BLaER1 (cell line): ENCODE measurements at regions not wholly inside any gene's neighbourhood (a gene's known extent, or its start where the extent isn't known, plus 50 kb on each side); places are given as distances from the start of the nearest gene placed in this dataset.

Experiments used
- H3K27ac ChIP-seq: shearing (Covaris generic); formaldehyde crosslinking; 2 replicates; pipeline ENCODE4 v1.8.1; 2022
- H3K27me3 ChIP-seq: shearing (Covaris generic); formaldehyde crosslinking; 2 replicates; pipeline ENCODE4 v1.8.1; 2022
- H3K36me3 ChIP-seq: shearing (Covaris generic); formaldehyde crosslinking; 2 replicates; pipeline ENCODE4 v1.8.1; 2022
- H3K4me1 ChIP-seq: shearing (Covaris generic); formaldehyde crosslinking; 2 replicates; pipeline ENCODE4 v1.8.1; 2022
- H3K4me2 ChIP-seq: shearing (Covaris generic); formaldehyde crosslinking; 2 replicates; pipeline ENCODE4 v1.8.1; 2022
- H3K4me3 ChIP-seq: shearing (Covaris generic); formaldehyde crosslinking; 2 replicates; pipeline ENCODE4 v1.8.1; 2022
- H3K9ac ChIP-seq: shearing (Covaris generic); formaldehyde crosslinking; 2 replicates; pipeline ENCODE4 v1.8.1; 2022
- H3K9me3 ChIP-seq: shearing (Covaris generic); formaldehyde crosslinking; 2 replicates; pipeline ENCODE4 v1.8.1; 2022
- H4K20me1 ChIP-seq: shearing (Covaris generic); formaldehyde crosslinking; 2 replicates; pipeline ENCODE4 v1.8.1; 2022
- Cebpa-rat ChIP-seq: shearing (Covaris generic); IDR thresholded peaks from 2 replicates; pipeline ENCODE4 v1.8.1; 2022

- Histone ChIP-seq H3K9me3 (no peaks in the 10 kb centered on the region), H4K20me1 (no peaks in the 10 kb centered on the region), H3K4me3 (no peak overlapping the region), H3K27me3 (no peaks in the 10 kb centered on the region), H3K4me1 (no peaks in the 10 kb centered on the region), H3K4me2 (no peak overlapping the region), H3K9ac (no peak overlapping the region), H3K36me3 (no peaks in the 10 kb centered on the region), H3K27ac (no peak overlapping the region)
- TF ChIP-seq Cebpa-rat = no peak
Observed at GRCh38 chr20:6909608-6910007, 142.1 kb downstream of the BMP2 start.

GRCh38 chr20:6914986-6915385 lies 147.5 kb downstream of the BMP2 start:
- H3K36me3 ChIP-seq = no peaks in the 10 kb centered on the region
- TF ChIP-seq Cebpa-rat = no peak
- no peak overlapping the region for H3K4me2 ChIP-seq
- H3K27me3 ChIP-seq = no peaks in the 10 kb centered on the region
- H3K4me1 ChIP-seq = peaks cover 3% of the 10 kb centered on the region; the same call in 1 of the 2 replicates
- no peaks in the 10 kb centered on the region for H4K20me1 ChIP-seq
- H3K9me3 ChIP-seq = no peaks in the 10 kb centered on the region
- no peak overlapping the region for H3K27ac ChIP-seq
- H3K9ac ChIP-seq = no peak overlapping the region
- H3K4me3 ChIP-seq = no peak overlapping the region

- Histone ChIP-seq H3K9me3 (no peaks in the 10 kb centered on the region), H3K9ac (no peak overlapping the region), H3K36me3 (no peaks in the 10 kb centered on the region), H3K27me3 (no peaks in the 10 kb centered on the region), H4K20me1 (no peaks in the 10 kb centered on the region), H3K4me2 (no peak overlapping the region), H3K27ac (no peak overlapping the region), H3K4me3 (no peak overlapping the region), H3K4me1 (peaks cover 12% of the 10 kb centered on the region; the same call in 1 of the 2 replicates)
- no peak for TF ChIP-seq Cebpa-rat
Observed at GRCh38 chr20:6916938-6917337, 149.5 kb downstream of the BMP2 start.

GRCh38 chr20:6919792-6920468 lies 152.4 kb downstream of the BMP2 start:
- Histone ChIP-seq H3K4me3 (no peak overlapping the region), H3K9ac (no peak overlapping the region), H3K27ac (no peak overlapping the region), H3K4me2 (no peak overlapping the region), H3K27me3 (no peaks in the 10 kb centered on the region), H3K9me3 (no peaks in the 10 kb centered on the region), H3K4me1 (peaks cover 15% of the 10 kb centered on the region; the same call in 1 of the 2 replicates), H3K36me3 (no peaks in the 10 kb centered on the region), H4K20me1 (no peaks in the 10 kb centered on the region)
- no peak for TF ChIP-seq Cebpa-rat

GRCh38 chr20:6920991-6921613 lies 153.6 kb downstream of the BMP2 start:
- no peak overlapping the region for H3K4me3 ChIP-seq
- no peak overlapping the region for H3K4me2 ChIP-seq
- no peak overlapping the region for H3K9ac ChIP-seq

GRCh38 chr20:6921717-6922386 lies 154.4 kb downstream of the BMP2 start:
- H3K27me3 ChIP-seq = no peaks in the 10 kb centered on the region
- no peak overlapping the region for H3K9ac ChIP-seq

More at GRCh38 chr20:6920991-6921613, 153.6 kb downstream of the BMP2 start:
- Histone ChIP-seq H3K4me1 (peaks cover 15% of the 10 kb centered on the region; the same call in 1 of the 2 replicates), H3K36me3 (no peaks in the 10 kb centered on the region), H3K27ac (no peak overlapping the region), H3K27me3 (no peaks in the 10 kb centered on the region), H3K9me3 (no peaks in the 10 kb centered on the region), H4K20me1 (no peaks in the 10 kb centered on the region)
- TF ChIP-seq Cebpa-rat = no peak

GRCh38 chr20:6924681-6925080 lies 157.2 kb downstream of the BMP2 start:
- Histone ChIP-seq H3K36me3 (no peaks in the 10 kb centered on the region), H3K4me3 (no peak overlapping the region), H4K20me1 (no peaks in the 10 kb centered on the region), H3K9me3 (no peaks in the 10 kb centered on the region), H3K9ac (no peak overlapping the region), H3K4me2 (no peak overlapping the region), H3K4me1 (peaks cover 15% of the 10 kb centered on the region; the same call in 1 of the 2 replicates), H3K27ac (no peak overlapping the region), H3K27me3 (no peaks in the 10 kb centered on the region)
- no peak for TF ChIP-seq Cebpa-rat

More at GRCh38 chr20:6921717-6922386, 154.4 kb downstream of the BMP2 start:
- Histone ChIP-seq H3K4me2 (0 out of 2 replicates have a peak overlapping the region, but pooled peaks have one; percentile 2), H3K27ac (no peak overlapping the region), H4K20me1 (no peaks in the 10 kb centered on the region), H3K4me3 (no peak overlapping the region), H3K36me3 (no peaks in the 10 kb centered on the region), H3K4me1 (peaks cover 15% of the 10 kb centered on the region; the same call in 1 of the 2 replicates), H3K9me3 (no peaks in the 10 kb centered on the region)
- no peak for TF ChIP-seq Cebpa-rat

- no peak overlapping the region for H3K4me3 ChIP-seq
- H4K20me1 ChIP-seq = no peaks in the 10 kb centered on the region
- no peaks in the 10 kb centered on the region for H3K27me3 ChIP-seq
Observed at GRCh38 chr20:6925744-6926278, 158.3 kb downstream of the BMP2 start.

GRCh38 chr20:6940048-6940447 lies 172.6 kb downstream of the BMP2 start:
- TF ChIP-seq Cebpa-rat = no peak
- no peaks in the 10 kb centered on the region for H3K4me1 ChIP-seq

More at GRCh38 chr20:6925744-6926278, 158.3 kb downstream of the BMP2 start:
- Histone ChIP-seq H3K9ac (no peak overlapping the region), H3K36me3 (no peaks in the 10 kb centered on the region), H3K9me3 (no peaks in the 10 kb centered on the region), H3K27ac (no peak overlapping the region), H3K4me1 (0 out of 2 replicates have a peak, but pooled peaks cover 6% of the 10 kb centered on the region), H3K4me2 (no peak overlapping the region)
- TF ChIP-seq Cebpa-rat = no peak

More at GRCh38 chr20:6940048-6940447, 172.6 kb downstream of the BMP2 start:
- no peak overlapping the region for H3K9ac ChIP-seq
- no peak overlapping the region for H3K27ac ChIP-seq
- no peaks in the 10 kb centered on the region for H3K36me3 ChIP-seq
- no peak overlapping the region for H3K4me2 ChIP-seq
- no peaks in the 10 kb centered on the region for H3K27me3 ChIP-seq
- H4K20me1 ChIP-seq = no peaks in the 10 kb centered on the region
- no peak overlapping the region for H3K4me3 ChIP-seq
- no peaks in the 10 kb centered on the region for H3K9me3 ChIP-seq
